Fibroblast of villous mesenchyme (primary cell): ENCODE measurements at regions not wholly inside any gene's neighbourhood (a gene's known extent, or its start where the extent isn't known, plus 50 kb on each side); places are given as distances from the start of the nearest gene placed in this dataset.

Experiments
- DNase-seq: peaks from one replicate; pipeline ENCODE4 v3.0.0-alpha.2; 2010; ENCODE audit warnings: low read depth
- H3K4me3 ChIP-seq: 2 replicates; pipeline ENCODE4 v1.5.1; 2011; ENCODE audit warnings: low read depth, mild to moderate bottlenecking, low read length
- CTCF ChIP-seq: IDR thresholded peaks from 2 replicates; pipeline ENCODE4 v1.5.1; 2012; ENCODE audit warnings: low read depth, mild to moderate bottlenecking, low read length; ENCODE audit not compliant: insufficient read depth

GRCh38 chr4:38356686-38357085 is 307.3 kb upstream of the KLF3 start:
- no peak for DNase-seq
- TF ChIP-seq CTCF: no peak
- H3K4me3 ChIP-seq: no peak overlapping the region

GRCh38 chr4:38357546-38357945 is 306.5 kb upstream of the KLF3 start:
- no peak overlapping the region for H3K4me3 ChIP-seq
- TF ChIP-seq CTCF: no peak
- DNase-seq: no peak

- TF ChIP-seq CTCF: no peak
- no peak for DNase-seq
- no peak overlapping the region for H3K4me3 ChIP-seq
Observed at GRCh38 chr4:38359113-38359512, 304.9 kb upstream of the KLF3 start.

- DNase-seq: no peak
- no peak for TF ChIP-seq CTCF
- no peak overlapping the region for H3K4me3 ChIP-seq
Observed at GRCh38 chr4:38360201-38360600, 303.8 kb upstream of the KLF3 start.

- TF ChIP-seq CTCF: no peak
- no peak overlapping the region for H3K4me3 ChIP-seq
- DNase-seq: no peak
Observed at GRCh38 chr4:38364383-38364963, 299.5 kb upstream of the KLF3 start.

GRCh38 chr4:38365261-38365660 is 298.7 kb upstream of the KLF3 start:
- DNase-seq: no peak

More at GRCh38 chr4:38365261-38365660, 298.7 kb upstream of the KLF3 start:
- no peak overlapping the region for H3K4me3 ChIP-seq
- no peak for TF ChIP-seq CTCF
